D721Med (cell line): ENCODE measurements at regions not wholly inside any gene's neighbourhood (a gene's known extent, or its start where the extent isn't known, plus 50 kb on each side); places are given as distances from the start of the nearest gene placed in this dataset.

Experiments used
- DNase-seq: peaks from one replicate; pipeline ENCODE4 v3.0.0; 2011; ENCODE audit warnings: low spot score; ENCODE audit not compliant: insufficient read length
- FAIRE-seq: peaks from 2 replicates; lab custom pipeline; 2011; peaks lifted over from hg19 to GRCh38; lab: Jason Lieb, UNC
- CTCF ChIP-seq: IDR thresholded peaks from 2 replicates; pipeline ENCODE4 v1.5.1; 2012; ENCODE audit warnings: mild to moderate bottlenecking, control low read depth; ENCODE audit not compliant: insufficient read depth; ENCODE audit errors: missing control alignments

- FAIRE-seq (no peak), DNase-seq (no peak)
- TF ChIP-seq CTCF, result no peak
Observed at GRCh38 chr2:88832992-88833389, 141.5 kb downstream of the RPIA start.

GRCh38 chr2:88834376-88834775 is 142.9 kb downstream of the RPIA start:
- FAIRE-seq (no peak), DNase-seq (no peak)
- no peak for TF ChIP-seq CTCF

- no peak for TF ChIP-seq CTCF
- FAIRE-seq (no peak), DNase-seq (no peak)
Observed at GRCh38 chr2:88834866-88835265, 143.4 kb downstream of the RPIA start.

GRCh38 chr2:88835726-88836125 is 144.3 kb downstream of the RPIA start:
- no peak for DNase-seq
- FAIRE-seq, result no peak
- no peak for TF ChIP-seq CTCF

GRCh38 chr2:88836351-88836750 is 144.9 kb downstream of the RPIA start:
- FAIRE-seq, result no peak
- TF ChIP-seq CTCF, result no peak

GRCh38 chr2:88837511-88838160 is 146.2 kb downstream of the RPIA start:
- TF ChIP-seq CTCF, result no peak
- FAIRE-seq, result no peak
- DNase-seq, result no peak

More at GRCh38 chr2:88836351-88836750, 144.9 kb downstream of the RPIA start:
- DNase-seq, result no peak

- DNase-seq (no peak), FAIRE-seq (no peak)
- TF ChIP-seq CTCF, result no peak
Observed at GRCh38 chr2:88838165-88838635, 146.7 kb downstream of the RPIA start.
